ENCODE measurements at regions not wholly inside any gene's neighbourhood (a gene's known extent, or its start where the extent isn't known, plus 50 kb on each side); places are given as distances from the start of the nearest gene placed in this dataset.
"Not testable (repeated sequence)": the region's sequence is repeated elsewhere in the genome, so short reads cannot be mapped to it uniquely, and the experiment has no call there.

DNA sequence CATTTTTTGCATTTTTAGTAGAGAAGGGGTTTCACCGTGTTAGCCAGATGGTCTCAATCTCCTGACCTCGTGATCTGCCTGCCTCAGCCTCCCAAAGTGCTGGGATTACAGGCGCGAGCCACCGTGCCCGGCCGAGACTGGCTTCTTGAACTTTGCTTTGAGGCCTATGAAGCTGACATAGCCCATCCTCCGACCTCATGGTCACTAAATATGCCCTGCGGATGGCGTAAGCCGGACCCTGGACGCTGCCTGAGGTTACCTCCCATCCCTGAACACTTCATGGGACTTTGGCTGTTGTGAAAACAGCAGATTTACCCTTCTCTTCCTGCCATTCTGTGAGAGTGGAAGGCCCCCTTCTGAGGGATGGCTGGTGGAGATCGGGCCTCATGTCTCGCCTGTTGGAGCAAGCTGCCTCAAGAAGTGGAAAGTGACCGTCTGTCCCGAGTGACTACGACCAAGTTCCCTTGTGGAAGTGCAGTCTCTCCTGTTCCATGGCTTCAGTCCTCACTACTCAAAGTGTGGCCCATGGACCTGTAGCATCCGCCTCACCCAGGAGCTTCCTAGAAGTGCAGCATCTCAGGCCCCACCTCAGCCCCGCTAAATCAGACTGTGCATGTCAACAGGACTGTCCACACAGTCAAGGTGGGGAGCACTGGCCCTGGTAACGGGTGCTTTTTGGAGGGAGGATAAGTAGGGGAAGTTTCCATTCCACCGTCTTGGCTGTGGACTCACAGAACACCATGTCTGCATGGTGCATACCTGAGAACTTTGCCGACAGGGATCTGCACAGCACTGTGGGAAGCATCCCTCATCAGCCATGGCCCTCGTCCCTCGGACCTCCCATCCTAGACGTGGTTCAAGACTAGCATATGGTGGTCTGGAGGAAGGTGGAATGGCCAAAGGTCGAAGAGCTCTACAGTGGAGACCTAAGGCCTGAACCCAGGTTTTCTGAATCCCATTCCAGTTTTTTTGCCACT is 210.5 kb upstream of the SHH start:
- DNase-seq: no peak

DNA sequence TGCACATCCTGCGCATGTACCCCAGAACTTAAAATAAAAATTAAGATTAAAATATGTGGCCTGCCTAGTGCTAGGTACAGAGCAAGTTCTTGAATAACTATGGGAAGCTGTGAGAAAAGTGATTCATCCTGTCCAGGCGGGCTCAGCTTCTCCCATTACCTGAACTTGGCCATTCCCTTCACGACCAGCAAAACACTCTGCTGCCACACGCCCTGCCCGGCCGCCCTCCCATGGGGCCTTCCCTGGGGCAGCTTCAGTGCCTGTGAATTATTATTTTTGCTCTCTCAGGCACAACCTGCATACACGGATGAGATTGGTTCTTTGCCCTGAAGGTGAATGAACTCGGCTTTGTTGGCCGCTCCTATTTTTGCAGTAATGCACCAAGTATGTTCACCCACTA is 209.2 kb upstream of the SHH start:
- no peak for DNase-seq

DNA sequence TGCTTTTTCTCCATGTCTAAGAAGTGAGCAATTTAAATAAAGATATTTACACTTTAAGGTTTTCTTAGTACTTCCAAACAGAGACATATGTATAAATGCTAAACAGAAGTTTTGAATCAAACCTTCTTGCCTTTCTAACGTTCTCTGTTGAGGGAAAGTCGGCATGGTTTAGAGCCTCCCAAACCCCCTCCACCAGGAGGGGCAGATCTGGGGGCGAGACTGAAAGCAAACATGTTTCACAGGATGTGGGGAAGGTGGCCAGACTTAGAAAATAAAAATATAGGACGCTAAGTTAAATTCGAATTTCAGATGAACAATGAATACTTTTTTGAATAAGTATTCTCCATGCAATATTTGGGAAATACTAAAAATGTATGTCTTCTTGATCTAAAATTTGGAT is 208.3 kb upstream of the SHH start:
- no peak for DNase-seq

DNA sequence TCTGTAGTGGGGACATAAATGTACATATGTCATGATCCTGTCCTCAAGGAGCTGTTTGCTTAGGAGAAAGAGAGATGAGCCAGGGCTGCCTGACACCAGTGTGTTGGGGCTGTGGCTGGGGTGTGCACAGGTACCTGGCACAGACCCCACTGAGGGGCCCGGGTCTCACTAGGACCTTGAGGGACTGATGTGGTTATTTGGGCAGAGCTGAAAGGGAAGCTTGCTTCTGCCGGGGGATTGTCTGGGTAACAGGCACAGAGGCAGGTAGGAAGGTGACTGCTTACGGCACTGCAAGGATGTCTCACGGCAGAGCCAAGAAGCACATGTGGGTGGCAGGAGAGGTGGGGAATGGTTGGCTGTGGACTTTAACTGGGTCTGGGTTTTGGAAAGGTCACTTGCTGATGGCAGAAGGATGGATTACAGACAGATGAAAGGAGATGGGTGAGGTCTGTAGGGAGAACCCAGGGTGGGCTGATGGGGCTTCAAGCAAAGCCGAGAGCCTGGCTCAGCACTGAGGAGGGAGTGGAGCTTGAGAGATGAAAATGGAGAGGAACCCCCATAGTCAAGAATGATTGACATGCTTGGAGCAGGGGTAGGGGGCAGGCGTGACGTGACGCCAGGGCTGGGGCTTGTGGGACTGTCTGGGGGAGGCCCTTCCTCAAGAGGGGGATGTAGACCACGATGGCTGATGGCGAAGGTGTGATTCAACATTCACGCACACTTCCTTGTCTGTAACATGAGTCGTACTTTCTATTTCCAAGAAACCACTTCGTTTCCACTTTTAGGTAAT is 207.7 kb upstream of the SHH start:
- DNase-seq: no peak

DNA sequence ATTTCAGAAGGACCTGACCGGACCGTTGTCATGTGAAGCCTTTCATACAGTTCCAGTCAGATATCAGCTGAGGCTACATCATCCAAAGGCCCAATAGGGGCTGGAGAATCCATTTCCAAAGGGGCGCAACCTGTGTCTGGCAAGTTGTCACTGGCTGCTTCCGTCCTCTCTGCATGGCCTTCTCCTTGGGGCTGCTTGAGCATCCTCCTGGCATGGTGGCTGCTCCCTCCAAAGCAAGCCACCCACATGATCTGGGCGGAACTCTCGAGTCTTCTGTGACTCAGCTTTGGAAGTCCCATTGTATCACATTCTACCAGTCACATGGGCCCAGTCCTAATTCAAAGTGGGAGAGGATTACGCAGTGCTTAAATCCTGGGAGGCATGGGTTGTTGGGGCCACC is 207.0 kb upstream of the SHH start:
- no peak for DNase-seq

DNA sequence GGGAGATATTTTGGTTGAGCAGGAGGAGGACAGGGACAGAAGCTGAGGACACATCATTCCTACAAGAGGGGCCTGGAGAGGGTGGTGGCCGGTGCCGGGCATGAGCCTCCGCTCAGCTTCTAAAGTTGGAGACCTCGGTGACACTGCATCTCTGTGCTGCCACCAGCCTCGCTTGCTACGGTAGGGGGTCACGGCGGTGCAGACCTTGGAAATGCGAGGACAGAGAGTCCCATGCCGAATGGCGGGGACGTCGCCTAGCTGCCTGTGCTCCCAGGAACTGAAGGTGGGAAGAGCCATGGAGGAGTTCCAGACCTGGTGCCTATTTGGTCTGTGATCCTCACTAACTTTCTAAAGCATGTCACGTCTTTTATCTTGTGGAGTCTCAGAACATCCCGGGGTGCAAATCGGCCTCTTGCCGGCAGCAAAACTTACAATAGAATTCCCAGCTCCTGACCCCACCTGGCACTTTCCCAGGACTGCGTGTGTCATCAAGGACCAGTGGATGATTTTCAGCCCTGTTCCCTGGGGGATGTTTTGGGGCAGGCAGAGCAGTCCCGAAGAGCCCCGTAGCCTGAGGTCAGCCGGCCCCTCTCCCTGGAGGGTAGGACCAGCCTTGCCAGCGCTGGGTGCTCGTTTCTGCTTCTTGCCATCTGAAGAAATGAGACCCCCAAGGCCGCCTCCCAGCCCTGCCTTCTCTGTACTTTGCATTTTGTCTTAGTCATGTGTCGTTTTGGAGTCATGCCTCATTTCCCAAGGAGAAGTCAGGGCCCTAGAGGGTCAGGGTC is 205.8 kb upstream of the SHH start:
- peak; percentile 55 for DNase-seq

DNA sequence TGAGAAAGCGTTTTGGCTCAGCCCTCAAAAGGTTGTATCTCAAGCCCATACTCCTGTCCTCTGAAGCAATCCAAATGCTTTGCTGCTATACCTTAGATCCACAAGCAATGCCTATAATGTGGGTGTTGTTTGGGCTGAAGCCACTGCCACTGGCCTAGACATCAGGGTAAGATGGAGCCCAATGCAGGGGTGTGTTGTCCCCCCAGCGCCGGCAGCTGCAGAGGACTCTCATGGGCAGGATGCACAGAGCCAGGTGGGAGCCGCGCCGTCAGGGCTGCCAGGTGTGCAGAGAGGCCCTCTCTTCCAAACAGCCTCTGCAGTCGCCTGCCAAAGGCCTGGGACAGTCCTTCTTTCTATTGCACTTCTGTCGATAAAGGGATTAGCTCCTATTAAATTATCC is 205.2 kb upstream of the SHH start:
- no peak for DNase-seq

DNA sequence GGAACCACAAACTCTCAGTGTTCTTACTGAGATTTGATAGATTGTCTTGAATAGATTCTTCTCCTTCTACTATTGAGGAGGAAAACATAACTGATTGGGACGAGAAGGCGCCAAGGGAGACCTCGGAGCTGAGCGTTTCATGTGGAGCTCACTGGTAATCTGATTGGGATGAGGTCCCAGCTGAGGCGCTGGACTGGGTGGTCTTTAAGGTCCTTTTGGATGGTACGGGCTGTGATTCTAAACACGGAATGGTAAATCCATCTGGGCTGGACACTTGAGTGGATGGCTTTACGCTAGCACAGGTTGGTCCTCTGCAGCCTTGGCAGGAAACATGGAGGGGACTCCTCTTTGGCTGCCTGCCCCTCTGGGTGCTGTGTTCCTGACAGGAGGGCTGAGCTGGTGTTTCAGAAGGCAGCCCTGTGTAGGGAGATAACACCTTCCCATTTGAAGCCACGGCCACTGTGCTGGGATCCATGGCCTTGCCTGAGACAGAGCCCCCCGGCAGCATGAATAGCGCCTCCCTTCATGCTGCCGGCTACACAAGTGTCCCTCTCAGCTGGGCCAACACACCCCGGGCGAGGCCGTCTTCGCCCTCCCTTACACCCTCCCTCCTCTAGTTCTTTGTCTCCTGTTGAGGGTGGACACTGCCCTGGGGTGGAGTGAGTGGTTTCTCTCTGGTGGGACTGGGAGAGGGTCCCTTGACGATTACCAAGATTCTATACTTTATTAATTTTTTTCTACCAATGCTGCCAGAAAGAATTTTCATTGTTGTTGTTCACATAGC is 203.2 kb upstream of the SHH start:
- DNase-seq: no peak

DNA sequence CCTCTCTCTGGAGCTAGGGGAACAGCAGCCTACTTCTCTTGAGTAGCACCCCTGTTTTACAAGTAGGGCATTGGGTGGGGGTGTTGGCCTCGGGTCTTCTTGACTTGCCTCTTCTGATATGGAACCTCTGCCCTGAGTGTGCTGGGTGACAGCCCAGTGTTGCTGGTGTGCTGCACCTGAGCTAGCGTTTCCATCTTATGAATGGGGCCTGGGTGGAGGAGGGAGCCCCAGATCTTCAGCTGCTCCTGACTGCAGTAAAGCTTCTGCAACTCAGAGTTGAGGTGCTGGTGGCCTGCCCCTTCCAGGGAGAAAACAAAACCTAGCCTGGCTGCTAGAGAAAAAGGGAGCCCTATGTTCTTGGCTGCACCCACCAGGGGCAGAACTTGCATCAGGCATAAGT is 202.5 kb upstream of the SHH start:
- no peak for DNase-seq

DNA sequence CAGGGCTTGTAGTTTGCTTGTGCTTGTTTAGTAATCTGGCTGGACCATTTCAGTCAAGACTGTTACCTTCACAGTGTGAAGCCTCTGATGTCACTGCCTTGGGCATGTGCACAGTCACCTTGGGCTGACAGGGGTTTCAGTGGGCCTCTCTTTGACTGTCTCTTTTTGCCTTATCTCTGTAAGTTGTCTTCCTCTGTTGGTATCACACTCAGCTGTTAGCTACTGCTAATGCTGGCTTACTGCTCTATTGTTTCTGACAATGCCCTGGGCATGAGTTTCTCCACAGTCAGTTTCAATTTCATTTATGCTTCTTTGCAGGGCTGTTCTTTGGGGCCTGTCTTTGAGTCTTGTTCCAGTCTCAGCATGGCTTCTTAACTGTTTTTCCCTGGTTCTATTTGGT is 201.9 kb upstream of the SHH start:
- no peak for DNase-seq

DNA sequence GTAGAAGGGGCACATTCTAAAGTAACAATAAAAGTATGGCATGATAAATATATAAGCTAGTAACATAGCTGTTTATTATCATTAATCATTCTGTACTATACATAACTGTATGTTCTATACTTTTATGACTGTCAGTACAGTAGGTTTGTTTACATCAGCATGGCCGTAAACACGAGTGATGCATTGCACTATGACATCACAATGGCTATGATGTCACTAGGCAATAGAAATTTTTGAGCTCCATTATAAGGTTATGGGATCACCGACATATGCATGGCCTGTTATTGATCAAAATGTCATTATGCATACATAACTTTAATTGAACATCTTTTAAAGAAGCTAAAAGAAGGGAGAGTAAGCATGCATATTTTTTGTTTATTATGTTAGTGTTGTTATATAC is 200.1 kb upstream of the SHH start:
- no peak for DNase-seq

DNA sequence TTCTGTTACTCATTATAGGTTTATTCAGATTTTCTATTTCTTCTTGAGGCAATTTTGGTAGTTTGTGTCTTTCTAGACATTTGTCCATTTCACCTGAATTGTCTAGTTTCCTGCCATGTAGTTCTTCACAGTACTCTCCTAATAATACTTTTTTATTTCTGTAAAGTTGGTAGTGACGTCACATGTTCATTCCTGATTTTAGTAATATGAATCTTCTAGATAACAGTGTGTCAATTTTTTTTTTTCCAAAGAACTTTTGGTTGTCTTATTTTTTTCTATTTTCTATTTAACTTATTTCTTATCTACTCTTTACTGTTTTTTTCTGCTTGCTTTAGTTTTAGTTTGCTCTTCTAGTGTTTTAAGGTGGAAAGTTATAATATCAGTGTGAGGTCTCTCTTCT is 197.3 kb upstream of the SHH start:
- DNase-seq: no peak

DNA sequence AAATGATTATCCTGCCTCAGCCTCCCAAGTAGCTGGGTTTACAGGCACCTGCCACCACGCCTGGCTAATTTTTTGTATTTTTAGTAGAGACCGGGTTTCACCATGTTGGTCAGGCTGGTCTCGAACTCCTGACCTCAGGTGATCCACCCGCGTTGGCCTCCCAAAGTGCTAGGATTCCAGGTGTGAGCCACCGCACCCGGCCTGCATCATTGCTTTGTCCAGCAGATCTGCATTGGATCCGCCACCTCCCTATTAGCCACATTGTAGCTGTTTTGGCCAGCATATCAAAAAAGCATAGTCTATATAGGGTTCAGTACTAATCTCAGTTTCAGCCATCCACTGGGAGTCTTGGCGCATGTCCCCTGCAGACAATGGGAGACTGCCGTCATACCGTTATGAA is 194.6 kb upstream of the SHH start:
- DNase-seq: not testable (repeated sequence)

DNA sequence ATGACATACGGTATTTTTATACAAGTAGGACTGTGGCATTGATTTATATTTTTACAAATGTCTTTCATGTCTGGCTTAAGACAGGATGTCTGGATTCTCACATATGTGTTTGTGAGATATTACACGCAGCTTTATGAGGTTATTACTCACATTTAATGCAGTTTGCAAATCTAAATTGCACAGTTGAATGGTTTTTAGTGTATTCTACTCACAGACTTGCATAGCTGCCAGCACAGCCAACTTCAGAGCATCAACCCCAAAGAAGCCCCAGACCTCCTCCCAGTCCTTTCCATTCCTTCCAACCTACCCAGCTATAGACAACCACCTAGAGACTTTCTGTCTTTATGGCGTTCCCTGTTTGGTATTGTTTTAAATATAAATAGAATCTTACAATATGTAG is 193.8 kb upstream of the SHH start:
- no peak for DNase-seq

DNA sequence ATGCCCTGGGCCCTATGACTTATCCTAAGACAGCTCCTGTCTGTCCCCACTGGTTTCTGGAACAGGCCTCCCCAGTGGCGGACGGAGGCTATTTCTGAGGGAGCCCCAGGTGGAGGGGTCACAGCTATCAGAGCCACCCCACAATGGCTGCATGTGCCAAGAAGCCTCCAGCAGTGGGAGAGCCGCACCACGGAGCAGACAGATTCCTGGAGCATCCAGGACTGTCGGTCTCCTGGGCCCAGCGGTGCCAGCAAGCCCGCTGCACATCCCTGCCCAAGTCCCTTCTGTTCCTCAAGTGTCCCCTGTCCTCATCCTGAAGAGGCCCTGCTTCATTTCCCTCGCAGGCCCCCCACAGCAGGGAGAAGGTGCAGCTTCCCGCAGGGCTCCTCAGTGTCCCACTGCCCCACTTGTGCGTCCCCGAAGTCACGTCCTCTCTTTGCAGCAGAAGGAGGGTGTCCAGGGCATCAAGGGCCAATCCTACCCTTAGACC is 193.0 kb upstream of the SHH start:
- no peak for DNase-seq

DNA sequence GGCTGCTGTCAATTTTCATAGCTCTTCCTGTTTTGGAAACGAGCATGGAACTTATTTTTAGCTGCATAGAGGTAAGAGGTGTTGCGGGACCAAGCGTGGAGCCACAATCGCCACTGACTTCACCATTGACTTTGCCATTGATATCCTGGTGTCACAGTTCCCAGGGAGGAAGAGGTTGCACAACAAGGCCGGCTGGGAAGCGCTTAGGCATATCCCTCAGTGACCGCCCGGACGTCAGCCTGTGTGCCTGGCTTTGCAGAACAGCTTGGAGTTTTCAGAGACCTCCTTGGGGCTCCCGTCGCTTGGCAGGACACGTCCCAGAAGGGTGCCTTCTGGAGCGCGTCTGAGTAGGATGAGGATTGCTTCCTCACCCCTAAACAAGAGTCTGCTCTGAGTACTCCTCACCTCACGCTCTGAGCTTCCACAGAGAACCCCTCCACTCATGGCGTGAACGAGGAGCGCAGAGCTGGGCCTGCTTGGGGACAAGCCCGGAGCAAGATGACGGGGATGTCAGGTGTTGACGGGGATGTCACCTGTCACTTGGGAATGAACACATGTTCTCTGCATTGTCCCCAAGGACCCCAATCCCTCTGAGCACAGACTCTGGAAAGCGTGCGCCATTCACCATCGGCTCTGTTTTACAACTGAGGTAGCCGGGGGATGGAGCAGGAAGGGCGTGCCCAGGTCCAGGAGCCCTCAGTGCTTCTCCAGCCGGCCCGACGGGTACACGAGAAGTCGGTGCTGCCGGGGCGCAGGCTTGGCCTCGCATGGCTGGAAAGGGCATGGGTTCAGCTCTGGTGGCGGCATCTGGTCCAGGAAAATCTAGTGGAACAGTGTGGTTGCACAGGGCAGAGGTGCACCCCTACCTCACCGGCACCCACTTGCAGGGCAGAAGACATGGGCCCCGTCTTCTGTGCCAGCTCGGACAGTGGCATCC is 192.3 kb upstream of the SHH start:
- no peak for DNase-seq

DNA sequence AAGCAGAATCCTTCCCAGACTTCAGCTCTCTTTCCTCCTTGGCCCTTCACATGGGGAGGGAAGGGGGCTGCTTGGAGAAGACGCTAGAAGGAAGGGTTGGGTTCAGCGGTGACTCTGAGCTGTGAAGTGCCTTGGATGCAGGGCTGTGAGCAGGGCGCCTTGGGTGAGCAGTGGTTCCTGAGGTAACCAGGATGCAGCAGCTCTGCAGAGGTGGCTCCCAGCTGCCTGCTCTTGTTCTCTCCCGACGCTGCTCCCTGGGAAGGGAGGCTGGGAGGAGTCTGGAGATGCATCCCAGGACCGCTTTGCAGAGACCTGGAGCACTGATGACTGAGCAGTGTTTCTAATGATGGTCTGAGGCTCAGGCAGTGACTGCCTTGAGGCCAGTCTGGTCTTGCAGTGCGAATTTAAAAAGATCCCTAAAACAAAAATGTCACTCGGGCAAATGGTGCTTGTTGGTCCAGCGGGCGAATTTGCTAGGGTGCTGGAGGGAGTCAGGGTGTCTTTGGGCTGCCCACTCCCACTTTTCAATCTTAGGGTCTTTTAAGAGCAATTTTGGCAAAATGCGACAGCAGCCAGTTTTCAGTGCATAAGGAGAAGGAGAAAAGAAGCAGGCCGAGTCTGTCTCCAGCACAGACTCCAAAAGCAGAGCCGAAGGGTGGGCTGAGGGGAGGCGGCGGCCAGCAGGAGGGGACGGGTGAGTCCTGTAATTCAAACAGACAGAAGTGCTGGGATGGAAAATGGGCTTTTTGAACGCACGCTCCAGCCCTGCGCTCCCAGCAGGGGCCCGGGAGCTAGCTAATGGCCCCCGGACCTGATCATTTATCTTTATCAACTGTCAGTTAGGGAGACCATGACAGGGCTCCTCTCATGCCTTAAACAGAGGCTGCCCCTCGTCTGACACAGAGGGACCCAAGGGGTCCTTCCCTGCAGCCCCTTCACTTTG is 191.2 kb upstream of the SHH start:
- DNase-seq: no peak

DNA sequence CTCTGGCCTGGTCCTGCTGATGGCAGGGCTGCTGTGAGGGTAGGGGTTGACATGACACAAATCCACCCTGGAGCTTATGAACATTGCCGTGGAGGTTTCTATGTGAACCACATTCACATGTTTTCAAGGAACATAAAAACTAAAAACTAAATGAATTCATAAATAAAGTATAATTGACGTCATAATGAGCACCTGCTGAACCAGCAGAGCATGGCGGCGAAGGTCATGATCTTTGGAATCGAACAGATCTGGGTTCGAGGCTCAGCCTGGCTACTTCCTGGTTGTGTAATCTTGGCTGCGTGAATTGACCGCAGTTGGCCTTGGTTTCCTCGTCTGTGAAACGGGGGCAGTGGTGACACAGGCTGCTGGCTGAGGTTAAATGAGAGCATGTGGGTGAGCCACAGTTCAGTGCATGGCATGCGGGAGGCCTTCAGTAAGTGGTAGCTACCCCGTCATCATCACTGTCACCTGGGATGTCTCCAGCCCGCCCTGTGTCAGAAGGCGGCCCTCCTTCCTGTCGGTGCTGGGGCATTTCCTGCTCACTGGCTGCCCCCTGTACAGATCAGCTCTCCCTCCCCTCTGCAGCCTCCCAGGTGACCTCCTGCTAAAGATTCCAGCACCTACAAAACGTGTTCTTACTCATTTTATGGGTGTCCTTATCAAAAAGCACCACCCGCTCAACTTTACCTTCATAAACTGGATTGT is 190.3 kb upstream of the SHH start:
- no peak for DNase-seq
